NCI-H82 treated with DMSO at 0.1 percent for 48 hours (cell line): ENCODE measurements at regions not wholly inside any gene's neighbourhood (a gene's known extent, or its start where the extent isn't known, plus 50 kb on each side); places are given as distances from the start of the nearest gene placed in this dataset.

Experiments
- DNase-seq: peaks from one replicate; lab custom pipeline; 2025; ENCODE audit not compliant: unreplicated experiment; lab: John Stamatoyannopoulos, UW

DNA sequence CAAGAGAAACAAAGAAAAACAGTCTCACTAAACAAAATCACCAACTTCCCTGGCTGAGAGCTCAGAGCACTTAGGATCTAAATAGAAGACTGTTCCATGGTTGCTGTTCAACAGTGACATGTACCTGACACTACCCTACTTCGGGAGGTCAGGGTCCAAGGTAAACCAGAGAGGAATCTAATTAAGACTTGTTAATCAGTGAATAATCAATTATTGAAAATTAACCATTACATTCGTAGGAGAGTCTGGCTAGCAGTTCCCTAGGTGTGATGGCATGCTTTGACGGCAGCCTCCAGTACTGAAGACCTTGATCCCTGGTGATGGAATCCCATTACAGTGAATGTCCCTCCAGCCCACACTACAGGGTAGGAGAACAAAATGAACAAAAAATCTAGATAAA is 154.0 kb upstream of the AFDN start:
- DNase-seq: no peak

- no peak for DNase-seq
Observed at GRCh38 chr6:167673946-167674345, 152.8 kb upstream of the AFDN start.

GRCh38 chr6:167674486-167674885 is 152.2 kb upstream of the AFDN start:
- no peak for DNase-seq

DNA sequence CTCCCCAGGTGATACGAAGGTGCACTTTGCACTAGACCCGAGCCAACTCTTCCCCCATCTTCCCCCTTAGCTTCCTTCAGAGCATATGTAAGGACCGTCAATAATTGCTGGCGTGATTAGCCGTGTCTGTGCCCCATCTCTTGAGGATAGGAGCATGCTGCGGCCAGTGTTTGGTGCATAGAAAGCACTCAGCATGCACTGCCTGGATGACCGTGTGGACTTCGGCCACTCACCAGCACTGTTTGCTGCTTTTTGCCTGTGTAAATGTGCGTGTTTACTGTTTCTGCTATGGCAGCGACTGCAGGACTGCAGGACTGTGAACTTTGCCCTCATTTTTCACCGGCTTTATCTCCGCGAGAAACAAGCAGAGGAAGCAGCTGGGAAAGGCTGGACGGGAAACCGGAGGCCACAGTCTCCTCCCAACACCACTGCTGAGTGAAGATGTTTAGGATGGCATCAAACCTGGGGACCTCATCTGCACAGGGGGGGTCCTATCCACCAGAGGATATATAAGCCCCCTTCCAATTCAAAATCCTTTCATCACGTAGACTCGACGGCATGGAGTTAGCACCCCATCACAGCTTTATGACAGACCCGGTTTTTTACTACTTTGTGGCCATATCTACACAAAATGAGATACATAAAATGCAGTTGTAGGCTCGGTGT is 150.6 kb upstream of the AFDN start:
- no peak for DNase-seq

GRCh38 chr6:167676666-167677421 is 149.9 kb upstream of the AFDN start:
- DNase-seq: no peak

DNA sequence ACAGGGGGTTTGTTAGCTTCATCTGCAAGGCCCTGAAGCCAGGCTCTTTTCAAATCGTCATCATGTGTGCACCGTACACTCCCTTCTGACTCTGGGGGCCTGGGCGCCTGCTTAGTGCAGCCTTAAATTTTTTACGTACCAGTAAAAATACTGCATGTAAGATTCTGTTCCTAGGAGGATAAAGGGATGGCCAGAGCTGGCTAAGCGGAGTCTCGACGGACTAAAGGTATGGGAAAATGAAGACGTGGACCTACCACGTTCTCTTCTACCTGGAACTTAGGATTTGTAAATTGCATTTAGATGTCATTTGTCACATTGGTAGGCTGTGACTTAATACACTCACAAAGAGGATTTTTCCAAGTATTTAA is 149.3 kb upstream of the AFDN start:
- no peak for DNase-seq

DNA sequence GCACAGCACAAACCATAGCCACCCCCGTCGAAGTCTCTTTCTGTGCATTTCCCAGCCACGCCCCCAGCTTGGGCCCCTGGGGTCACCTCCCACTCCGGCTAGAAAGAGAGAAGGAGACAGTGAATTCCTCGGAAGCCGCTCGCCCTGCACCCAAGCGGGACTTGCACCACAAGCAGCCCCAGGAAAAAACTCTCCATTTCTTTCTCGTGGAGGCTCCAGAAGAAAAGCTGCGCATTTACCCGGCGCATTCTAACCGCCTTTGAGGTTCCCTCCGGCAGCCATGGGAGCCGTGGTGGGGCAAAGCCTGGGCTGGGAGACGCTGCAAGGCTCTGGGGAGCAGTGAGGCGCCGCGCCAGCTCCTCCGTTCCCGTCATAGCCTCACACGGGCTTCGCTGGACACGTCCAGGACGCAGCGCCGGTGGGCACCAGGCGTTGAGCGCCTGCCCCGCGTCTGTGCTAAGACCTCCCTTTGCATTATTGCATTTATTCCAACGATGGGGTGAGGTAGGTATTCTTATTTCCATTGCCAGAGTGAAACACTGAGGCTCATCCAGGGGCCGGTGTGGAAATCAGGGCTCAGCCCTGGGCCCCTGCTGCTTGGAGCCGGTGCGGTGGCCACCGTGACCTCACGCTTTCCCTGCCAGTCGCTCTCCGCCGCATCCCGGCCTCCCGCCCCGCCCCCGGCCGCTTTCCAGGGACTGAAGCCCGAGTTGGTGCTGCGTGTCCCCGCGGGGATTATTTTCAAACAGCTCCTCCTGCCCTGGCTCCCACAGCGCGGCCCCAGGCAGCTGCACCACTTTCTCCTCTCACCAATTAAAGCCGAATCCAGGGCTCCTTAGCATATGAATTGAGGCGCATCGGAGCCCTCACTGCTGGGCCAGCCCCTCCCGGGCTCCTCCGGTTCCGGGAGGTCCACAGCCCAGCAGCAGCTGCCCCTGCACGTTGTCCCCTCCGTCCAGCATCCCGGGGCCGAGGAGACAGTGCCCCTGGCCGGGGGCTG is 148.3 kb upstream of the AFDN start:
- DNase-seq: no peak

DNA sequence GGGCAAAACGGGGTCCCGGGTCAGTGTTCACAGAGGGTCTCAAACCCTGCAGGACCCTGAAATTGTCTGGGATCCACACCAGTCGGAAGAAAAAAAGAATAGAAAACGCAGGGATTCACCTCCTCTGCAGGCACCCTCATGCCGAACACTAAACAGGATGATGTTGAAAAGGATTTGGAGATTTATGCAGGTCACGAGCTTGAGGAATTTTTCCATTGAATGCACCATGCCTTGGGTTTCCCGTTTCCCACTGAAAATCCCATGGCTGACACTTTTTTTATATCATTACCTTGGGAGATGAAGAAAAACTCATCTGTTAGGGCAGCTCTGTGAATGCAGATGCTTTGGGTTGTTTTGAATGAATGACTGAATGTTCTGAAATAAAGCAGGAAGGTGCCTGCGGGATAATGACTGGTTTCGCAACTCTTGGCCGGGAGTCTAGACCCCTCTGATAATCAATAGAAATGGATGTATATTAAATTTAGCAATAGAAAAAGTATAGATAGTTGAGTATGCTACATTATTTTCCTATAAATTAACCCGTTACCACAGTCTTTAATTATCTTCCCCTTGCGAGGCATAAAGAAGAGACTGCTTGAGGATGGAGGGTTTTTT is 147.5 kb upstream of the AFDN start:
- no peak for DNase-seq

DNA sequence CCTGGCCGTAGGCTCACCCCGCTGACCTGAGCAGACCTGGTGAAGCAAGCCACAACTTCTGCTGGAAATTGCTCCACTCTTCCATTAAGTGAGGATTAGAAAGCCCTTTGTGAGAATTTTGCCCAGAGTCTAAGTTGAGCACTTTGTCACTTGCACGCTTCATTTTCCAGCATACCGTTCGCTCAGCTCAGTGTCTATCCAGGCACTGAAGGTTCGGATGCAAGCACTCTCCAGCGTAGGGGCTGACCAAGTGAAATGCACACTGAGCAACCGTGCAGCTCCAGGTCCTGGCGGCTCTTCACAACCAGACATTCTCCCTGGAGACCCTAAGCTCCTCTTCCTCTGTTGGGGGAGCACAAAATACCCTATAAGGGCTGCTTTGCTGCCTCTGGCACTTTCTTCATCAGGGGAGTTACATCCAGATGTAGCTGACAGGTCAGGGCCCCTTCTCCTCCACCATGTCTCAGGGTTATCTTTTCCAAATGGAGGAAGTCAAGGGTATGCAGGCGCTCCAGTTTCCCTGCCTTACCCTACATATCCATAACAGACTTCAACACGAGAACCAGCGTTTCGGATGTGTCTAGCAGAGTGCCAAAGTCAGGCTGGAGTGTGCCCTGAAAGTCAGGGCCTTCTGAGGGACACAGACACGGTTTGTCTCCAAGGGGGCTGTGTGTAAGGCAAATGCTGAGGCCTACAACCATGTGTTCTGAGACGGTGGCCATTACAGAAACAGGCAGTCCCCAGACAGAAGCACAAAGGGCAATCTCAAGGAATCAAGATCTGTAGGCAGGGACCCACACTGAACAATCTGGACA is 146.7 kb upstream of the AFDN start:
- no peak for DNase-seq

DNA sequence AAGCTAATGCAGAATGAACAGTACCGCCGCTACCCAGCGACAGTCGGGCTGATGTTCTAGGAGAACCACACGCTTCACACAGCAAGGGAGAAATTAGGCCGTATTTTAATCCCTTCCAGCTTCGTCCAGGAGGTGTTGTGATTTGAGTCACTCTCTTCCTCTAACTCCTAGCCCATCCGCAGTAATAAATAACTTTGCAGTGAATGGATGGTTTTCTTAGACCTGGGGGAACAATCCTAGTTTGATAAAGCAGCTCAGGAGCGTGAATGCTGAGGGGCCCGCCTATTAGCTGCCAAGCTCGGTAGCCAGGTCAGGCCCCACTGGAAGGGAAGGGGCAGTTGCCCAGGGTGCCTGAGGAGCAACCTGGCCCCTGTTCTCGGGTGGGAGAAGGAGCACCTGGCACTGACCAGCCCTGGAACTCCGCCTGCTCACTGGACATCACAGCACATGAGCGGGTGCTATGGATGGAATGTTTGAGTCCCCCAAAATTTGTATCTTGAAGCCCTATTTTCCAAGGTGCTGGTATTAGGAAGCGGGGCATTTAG is 146.0 kb upstream of the AFDN start:
- no peak for DNase-seq

- DNase-seq: no peak
Observed at GRCh38 chr6:167682125-167682524, 144.6 kb upstream of the AFDN start.

DNA sequence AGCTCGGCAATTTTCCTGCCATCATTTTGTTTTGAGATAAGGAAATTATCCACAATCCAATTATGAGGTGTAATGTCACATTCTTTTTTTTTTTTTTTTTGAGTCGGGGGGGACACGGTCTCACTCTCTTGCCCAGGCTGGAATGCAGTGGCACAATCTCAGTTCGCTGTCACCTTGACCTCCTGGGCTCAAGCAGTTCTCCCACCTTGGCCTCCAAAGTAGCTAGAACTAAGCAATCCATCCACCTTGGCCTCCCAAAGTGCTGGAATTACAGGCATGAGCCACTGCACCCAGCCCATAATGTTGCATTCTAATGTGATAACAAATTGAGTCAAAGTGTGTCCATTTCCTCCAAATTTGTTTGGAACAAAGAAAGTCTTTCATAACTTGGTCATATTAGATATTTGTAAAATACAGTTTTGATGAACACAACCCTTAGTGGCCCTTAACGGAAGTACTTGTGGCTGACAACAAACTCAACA is 144.1 kb upstream of the AFDN start:
- no peak for DNase-seq

- DNase-seq: no peak
Observed at GRCh38 chr6:167683028-167683862, 143.5 kb upstream of the AFDN start.

DNA sequence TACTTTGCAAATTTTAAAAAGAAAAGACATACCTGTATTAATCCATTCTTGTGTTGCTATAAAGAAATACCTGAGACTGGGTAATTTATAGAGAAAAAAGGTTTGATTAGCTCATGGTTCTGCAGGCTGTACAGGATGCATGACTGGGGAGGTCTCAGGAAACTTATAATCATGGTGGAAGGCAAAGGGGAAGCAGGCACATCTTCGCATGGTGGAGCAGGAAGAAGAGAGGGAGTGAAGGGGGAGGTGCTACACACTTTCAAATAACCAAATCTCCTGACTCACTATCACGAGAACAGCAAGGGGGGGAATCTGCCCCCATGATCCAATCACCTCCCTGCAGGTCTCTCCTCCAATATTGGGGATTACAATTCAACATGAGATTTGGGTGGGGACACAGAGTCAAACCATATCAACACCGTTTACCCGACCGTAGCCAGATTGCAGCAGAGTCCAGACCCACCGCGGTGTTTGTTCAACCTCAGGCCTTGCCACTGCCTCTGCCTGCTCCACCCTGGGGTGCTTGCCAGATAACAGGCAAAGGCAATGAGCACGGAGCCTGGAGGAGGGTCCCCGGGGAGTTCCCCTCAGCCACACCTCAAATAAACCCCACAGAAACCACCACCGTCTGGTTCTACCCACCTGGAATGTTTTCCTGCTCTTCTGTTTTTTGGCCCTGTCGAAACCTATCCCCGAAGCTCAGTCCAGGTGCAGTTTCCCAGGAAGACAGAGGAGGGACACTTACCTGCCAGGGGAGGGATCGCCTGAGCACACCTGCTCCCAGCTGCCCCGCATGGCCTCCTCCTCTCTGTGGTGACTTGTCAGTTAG is 142.2 kb upstream of the AFDN start:
- no peak for DNase-seq

GRCh38 chr6:167685654-167686053 is 141.1 kb upstream of the AFDN start:
- DNase-seq: no peak

DNA sequence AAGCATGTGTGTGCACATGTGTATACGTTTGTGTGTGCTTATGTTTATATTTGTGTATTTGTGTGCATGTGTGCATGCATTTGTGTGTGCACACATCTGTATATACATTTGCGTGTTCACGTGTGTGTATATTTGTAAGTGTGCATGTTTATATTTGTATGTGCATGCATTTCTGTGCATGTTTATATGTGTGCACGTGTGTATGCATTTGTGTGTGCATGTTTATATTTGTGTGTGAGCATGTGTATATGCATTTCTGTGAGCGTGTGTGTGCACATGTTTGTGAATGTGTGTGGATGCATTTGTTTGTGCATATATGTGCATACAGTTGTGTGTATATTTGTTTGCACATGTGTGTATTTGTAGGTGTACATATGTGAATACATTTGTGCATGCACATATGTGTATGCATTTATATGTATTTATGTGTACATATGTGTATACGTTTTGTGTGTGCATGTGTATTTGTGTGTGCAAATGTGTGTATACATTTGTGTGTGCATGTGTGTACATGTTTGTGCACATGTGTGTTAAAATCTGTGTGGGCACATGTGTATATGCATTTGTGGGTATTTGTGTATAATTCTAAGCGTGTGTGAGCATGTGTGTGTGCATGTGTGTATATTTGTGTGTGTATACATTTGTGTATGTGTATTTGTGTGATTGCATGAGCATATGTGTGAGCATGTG is 140.4 kb upstream of the AFDN start:
- no peak for DNase-seq

DNA sequence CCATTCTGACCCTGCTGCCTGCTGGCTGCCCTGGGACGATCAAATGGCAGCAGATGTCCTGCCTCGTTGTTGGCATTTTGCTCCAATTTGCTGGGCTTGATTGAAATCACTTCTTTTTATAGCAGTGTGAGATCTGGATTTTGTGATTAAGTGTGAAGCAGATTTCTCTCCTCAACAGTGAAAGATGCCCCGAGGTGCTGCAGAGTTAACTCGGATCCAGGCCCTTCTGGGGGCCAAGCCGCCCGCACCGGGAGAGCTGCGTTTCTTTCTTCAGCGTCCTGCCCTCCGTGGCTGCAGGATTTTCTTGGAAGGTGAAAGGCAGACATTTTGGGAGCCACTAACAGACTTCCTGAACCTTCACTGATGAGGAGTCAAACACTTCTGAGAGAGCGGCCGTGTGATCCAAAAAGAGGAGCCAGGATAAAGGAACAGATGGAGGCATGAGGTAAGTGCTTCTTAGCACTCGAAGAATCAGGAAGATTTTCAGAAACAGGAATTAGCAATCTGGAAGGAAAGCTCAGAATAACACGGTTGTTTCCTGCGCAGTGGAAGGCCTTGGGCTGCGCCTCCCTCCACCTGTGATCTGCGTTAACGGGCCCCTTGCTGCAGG is 139.5 kb upstream of the AFDN start:
- no peak for DNase-seq
